Left renal pelvis (tissue), 4 donors: ENCODE measurements at regions not wholly inside any gene's neighbourhood (a gene's known extent, or its start where the extent isn't known, plus 50 kb on each side); places are given as distances from the start of the nearest gene placed in this dataset.

Experiments used
- DNase-seq, 4 donors: peaks; one replicate each; pipeline ENCODE4 v3.0.0-alpha.2; 2013; ENCODE audit warnings: low read depth in 4 of 4, low spot score in 3 of 4

DNA sequence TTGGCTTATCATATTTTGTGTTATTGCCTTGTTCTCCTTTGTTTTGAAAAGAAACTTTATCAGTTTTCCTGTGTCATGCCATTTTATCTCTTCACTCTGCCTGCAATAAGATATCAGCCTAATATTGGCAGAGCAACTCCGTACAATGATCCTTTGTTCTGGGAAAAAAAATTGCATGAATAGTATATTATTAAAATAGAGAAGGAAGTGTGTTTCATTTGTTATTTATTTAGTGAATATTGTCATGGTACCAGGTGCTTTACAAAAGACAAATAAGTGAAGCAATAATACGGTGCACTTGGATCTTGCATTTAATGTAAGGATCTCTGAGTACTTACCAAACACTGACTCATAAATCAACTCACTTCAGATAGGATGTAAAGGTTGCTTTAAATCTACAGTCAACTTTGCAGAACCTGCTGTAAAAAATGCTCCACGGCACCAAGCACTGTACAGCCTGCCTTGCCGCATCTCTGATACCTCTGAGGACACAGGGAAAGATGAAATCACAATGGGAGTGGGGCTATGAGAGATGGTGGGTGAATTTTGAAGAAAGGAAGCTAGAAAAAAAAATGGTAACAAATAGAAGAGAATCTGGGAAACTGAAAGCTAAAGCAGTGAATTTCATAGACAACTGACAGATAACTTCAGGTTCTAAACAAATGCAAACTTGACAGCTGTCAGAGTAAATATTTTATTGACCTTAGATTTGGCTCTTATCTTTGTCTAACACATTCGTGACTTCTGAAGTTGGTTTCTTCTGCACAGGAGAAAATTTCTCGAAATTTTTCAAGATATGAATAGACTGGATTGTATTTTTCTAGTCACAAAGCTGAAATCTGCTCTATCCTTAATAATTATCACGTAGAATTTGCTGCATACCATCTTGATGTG, 232.1 kb downstream of the ENC1 start:
- no peak for DNase-seq

DNA sequence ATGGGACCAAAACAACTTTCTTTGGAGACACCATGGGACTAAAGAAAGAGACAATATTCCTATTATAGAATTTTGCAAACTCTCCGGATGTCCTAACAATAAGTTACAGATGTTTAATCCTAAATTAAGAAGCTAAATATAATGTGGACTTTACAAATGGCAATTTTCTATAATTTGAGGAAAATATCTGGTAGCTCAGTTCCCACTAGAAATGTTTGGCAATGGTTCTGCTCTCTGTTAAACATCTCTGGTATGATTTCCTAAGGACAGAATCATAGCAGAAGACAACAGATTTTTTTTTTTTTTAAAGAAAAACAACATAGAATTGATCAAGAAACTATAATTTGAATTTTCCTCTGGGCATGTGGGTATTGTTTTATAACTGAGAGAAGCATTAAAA, 232.8 kb downstream of the ENC1 start:
- DNase-seq = no peak

DNA sequence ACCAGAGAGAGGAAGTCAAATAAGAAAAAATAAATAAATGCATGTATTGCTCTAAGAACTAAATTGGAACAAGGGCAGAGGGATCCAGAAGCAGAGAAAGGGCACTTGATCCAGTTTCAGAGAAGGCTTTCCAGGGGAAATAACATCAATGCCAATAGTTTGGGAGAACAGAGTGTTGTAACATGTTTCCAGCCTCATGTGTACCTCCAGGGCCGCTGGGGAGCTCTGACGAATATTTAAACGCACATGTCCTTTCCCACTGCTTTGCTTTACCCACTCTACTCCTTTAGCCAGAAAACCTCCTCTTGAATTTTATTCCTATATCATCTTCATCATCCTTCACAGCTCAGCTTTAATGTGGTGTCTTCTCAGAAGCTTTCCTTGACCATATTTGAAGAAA, 233.7 kb downstream of the ENC1 start:
- no peak for DNase-seq

DNA sequence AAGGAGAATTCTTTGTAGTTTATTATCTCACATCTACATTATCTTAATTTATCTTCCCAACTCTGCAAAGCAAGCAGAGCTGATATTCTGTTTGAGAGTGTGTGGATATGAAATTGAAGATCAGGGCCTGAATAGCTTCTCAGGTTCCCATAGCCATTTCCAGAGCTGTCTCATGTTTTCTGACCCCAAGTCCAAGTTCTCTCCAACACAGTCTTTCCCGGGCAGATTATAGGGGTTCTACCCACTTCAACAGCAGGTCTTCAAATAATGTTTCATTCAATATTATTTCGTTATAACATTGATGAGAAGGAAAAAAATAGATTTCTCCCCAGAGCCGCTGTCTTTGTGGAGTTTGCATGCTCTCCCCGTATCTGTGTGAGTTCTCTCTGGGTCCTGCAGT, 234.9 kb downstream of the ENC1 start:
- DNase-seq = no peak

DNA sequence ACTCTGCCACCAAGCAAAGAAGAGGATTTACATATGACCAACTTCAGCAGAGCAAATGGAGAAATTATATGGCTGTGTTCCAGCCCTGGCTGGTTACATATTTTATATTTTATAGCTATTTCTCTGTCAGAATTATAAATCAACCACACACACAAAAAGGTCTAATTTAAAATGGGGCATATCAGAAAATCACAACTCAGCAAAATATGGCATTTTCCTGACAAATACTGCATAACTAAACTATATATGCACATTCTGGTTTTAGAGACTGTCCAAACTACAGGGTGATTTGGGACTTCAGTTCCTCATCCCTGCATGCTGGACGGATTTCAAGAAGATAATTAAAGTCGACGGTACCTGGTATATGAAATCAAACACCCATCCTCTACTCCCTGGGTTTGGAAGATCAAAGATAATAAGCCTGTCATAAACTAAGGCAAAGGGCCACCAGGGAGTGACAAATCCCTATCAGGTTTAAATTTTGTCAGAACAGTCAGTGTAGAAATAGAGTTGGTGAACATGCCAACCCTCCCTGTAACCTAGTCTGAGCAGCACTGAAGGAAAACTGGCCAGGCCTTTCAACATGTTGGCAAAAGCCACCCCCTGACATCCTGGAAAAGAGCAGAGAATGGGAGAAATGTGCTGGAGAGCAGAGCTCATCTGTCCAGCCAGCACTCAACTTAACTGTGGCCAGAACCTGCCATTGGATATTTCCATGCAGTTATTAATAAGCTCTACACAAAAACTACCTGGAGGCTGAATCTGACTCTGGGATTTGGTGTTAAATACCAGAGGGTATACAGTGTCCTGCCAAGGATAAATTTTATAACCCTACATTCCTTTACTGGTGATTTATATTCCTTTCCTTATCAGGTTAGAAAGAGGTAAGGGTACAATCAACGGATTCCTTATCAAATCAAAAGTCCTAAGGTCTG, 235.7 kb downstream of the ENC1 start:
- no peak for DNase-seq

DNA sequence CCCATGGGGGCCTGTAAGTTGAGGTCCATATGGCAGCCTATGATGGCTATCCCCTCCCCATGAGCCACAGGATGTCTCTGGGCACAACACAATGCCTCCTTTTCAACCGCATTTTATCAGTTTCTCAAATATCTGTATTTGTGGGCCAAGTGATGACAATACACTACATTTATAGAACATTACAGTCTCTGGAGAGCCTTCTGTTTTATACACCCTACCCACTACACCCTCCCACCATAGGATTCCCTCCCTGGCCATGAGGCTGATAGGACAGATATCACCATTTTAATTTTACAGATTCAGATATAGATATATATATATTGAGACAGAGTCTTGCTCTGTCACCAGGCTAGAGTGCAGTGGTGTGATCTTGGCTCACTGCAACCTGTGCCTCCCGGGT, 236.8 kb downstream of the ENC1 start:
- no peak for DNase-seq

DNA sequence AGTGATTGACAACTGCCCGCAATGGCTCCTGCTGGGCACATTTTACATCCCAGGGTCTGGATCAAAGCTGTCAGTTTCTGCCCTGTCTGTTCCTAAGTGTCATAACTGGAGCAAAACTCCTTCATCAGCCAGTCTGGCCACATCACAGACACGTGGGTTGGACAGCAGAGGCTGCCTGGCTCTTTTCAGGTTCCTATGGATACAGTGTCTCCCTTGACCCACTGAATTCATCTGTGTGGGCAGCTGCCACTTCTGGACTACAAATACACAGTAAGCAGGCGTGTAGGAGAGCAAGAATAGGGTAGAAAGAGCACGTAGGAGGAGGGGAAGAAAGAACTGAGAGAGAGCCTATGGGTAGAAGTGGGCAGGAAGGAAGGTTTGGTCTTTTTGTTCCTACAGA, 238.0 kb downstream of the ENC1 start:
- no peak for DNase-seq

DNA sequence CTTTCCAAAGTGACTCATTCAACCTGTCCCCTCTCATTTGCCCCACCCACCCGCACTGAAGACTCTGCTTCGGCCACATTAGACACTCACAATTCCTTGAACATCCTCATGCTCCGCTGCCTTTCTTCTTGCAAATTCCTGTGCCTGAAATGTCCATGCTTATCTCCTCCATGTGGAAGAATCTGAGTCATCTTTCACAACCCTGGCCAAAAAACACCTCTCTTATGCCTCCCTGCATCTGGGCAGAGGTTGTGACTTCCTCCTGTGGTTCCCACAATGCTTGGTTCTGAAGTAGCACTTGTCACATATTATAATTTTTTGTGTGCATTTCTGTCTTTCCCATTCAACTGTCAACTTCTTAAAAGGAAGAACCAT, 238.6 kb downstream of the ENC1 start:
- no peak for DNase-seq

DNA sequence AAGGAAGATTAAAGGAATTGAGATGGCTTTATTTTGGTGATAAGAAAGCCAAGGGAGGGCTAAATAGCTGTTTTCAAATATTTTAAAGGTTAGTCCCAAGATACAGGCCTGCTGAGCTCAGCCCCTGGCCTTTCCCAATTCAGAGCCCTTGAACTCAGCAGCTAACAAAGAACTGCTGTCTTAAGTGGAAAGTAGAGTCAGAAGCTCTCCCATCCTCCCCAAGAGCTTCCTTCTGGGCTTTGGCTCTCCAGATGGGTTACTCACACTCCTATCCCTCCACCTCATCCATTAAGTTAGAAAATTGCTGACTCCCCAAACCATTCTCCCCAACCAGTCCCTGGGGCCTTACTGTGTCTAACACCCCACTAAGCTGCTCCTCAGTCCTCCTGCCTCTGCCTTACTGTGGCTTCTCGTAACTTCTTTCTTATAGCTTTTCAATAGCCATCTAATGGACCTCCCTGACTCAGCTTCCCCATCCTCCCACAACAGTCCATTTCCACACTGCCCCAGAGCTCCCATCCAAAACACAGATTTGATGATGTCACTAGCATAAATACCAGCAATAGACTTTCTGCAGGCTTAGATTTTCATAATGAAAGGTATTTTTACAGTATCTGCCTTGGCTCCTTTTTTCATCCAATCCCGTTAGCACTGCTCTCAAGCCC, 239.1 kb downstream of the ENC1 start:
- no peak for DNase-seq

DNA sequence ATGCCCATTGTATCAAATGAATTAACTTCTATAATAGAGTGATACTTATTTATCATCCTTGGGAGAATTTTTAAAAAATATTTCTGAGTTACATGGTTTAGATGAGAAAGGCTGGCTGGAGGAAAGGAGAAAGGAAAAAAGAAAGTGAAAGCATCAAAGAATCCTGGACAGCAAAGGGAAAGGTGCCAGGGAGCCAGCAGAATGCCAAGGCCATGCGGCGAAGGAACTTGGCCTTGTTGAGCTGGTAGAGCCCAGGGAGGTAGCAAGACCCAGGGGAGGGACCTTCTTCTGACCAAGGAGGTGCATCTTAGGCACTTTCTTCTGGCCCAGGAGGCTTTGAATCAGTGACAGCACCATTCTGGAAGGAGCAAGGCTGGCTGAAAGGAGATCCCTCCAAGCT, 240.5 kb downstream of the ENC1 start:
- DNase-seq = no peak

DNA sequence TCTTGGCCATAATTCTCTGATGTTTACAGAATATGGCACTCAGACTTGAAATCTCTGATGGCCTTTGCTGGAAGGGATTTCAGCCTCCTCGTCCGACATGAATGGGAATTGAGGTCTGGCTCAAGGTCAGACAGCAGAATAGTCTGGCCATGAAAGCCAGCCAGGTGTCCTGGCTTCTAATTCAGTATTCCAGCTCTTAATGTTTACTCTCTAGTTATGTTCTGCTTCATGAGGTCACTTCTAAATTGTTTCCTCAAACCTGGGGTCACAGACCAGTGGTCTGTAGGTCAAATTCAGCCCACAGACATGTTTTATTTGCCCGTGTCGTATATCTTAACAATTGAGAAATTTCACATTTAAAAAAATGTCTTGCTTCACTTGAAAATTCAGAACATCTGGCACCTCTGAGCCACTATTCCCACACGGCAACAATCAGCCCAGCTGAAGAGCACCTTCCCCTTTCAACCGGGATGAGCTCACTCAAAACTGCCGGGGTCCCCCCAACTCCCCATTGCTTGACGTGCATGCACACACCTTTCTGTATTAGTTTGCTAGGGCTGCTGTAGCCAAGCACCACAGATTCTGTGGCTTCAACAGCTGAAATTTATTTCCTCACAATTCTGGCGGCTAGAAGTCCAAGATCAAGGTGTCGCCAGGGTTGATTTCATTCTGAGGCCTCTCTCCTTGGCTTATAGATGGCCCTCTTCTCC, 243.5 kb downstream of the ENC1 start:
- no peak for DNase-seq

DNA sequence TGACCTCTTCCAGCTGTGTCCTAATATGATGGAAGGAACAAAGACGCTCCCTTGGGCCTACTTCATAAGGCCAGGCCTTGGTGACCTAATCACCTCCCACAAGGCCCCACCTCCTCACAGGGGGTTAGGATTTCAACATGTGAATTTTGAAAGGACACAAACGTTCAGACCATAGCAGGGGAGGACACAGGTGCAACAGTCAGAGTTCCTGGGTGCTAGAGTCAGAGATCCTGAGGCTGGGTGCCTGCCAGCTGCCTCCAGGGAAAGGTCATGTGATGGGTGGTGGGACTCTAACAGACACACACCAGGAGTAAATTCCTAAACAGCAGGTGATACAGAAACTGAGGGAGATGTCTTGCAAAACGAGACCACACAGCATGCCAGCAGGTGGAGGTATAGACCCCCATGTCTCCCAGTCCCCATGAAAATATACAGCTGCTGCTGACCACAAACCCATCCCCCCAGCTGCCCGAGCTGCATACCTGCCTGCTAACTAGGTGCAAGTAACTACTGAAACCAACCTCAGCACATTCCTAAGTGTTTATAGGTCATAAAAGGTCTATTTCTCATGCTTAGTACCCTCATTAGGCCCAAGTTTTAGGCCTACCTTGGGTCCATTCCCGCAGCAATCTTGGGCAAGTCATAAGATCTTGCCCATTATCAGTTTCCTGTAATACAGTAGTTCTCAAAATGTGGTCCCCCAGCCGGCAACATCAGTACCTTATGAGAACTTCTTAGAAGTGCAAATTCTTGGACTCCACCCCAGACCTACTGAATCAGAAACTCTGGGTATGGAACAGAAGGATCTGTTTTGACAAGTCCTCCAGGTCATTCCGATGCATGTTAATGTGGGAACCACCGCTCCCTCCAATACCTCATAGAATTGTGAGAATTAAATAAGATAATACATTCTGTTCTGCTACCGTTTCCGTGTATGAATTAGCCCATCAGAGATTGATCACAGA, 245.3 kb downstream of the ENC1 start:
- no peak for DNase-seq

DNA sequence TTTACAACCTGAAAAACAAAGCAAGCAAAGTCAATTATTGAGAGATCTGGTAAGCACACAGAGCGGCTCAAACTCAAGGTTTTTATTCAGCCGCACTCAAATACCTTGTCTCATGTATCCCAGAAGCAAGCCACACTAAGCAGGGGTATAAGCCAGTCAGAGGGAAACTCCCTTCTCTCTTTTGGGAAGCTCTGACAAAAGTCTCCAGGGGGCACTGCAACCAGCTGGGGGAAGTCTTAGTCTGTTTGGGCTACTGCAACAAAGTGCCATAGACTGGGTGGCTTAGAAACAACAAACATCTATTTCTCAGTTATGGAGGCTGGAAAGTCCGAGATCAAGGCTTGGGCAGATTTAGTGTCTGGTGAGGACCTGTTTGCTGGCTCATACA, 246.0 kb downstream of the ENC1 start:
- DNase-seq = no peak

DNA sequence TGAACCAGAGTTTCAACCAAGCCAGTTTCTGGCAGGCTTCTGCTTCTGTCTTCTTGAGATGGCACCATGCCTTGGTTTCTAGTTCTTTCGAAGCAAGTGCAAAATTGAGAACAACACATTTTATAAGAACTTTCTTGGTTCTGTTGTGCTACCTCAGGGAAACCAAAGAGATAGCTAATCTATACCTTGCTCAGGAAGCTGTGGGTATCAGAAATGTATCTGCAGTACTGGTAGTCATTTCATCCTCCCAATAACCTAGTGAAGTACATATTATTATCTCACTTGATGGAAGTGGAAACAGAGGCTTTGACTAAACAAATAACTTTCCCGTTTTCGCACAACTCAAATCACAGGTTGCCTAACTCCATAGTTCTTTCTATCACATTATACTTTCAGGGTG, 246.6 kb downstream of the ENC1 start:
- no peak for DNase-seq

DNA sequence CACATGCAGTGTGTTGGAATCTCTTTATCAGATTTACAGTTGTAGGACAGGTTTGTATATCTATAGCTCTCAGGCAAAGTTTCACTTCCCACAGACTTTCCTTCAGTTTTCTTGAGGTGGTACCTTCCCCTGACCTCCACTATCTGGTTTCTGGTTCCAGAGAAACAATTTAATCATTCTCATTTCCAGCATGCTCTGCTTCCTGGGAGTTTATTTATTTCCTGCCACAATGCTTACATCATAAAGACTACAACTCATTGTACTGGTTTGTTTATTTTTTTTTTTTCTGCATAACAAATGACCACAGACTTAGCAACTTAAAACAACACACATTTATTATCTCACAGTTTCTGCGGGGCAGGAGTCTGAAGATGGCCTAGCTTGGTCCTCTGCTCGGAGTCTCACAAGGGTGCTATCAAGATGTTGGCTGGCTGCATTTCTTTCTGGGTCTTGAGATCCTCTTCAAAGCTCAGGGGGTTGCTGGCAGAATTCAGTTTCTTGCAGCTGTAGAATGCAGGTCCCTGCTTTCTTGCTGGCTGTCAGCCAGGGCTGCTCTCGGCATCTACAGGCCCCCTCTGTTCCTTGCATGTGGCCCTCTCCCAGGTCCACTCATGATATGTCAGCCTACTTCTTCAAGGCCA, 247.7 kb downstream of the ENC1 start:
- DNase-seq = no peak

DNA sequence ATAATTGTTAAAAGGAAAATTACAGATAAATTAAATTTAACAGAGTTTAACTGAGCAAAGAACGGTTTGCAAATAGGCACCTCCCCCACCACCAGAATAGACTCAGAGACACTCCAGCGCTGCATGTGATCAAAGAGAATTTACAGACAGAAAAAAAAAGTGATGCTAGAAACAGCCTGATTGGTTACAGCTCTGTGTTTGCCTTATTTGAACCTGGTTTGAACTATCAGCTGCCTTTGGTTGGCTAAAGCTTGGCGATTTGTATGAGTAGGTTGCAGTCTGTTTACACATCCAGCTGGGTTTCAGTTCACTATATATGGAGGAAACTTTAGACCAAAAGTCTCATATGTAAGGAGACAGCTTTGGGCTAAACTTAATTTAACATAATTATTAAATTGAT, 249.1 kb downstream of the ENC1 start:
- DNase-seq = no peak

DNA sequence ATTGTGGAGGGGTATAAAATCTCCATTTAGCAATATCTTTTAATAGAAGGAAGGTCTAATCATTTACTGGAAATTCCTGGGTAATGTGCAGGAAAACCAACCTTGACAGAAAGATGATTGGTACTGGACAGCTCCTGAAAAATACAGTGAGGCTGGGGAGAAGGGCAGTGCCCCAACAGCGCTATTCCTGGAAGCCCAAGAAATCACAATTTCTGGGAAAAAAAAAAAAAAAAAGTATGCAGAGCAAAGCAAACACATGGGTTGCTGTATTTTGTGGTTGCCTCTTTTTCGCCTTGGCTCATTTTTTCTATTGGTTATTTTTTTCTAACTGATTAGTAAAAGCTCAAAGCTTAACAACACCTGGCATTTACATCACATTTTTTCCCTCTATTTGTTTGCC, 249.7 kb downstream of the ENC1 start:
- no peak for DNase-seq

DNA sequence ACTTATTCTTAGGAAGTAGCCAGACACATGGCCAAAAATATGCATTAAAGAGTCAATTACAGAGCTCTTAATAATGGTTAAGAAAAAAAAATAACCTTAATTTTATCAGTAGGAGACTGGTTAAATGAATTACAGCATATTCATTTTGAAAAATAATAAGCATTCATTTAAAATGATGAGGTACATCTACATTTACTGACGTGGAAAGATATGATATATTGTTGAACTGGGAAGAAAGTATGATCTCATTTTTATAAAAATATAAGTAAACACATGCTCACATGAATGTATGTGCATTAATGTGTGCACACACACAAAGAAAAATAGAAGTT, 250.3 kb downstream of the ENC1 start:
- no peak for DNase-seq
